ENCODE measurements at regions not wholly inside any gene's neighbourhood (a gene's known extent, or its start where the extent isn't known, plus 50 kb on each side); places are given as distances from the start of the nearest gene placed in this dataset.

DNA sequence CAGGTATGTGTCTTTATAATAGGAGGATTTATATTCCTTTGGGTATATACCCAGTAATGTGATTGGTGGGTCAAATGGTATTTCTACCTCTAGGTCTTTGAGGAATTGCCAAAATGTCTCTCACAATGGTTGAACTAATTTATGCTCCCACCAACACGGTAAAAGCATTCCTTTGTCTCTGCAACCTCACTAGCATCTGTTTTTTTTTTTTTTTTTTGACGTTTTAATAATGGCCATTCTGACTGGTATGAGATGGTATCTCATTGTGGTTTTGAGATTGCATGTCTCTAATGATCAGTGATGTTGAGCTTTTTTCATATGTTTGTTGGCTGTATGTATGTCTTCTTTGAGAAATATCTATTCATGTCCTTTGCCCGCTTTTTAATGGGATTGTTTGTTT lies 144.9 kb upstream of the RGS17 start:
- no peak for DNase-seq (ENCODE audit: low read depth in 2 of 2, low spot score in 1 of 2)

DNA sequence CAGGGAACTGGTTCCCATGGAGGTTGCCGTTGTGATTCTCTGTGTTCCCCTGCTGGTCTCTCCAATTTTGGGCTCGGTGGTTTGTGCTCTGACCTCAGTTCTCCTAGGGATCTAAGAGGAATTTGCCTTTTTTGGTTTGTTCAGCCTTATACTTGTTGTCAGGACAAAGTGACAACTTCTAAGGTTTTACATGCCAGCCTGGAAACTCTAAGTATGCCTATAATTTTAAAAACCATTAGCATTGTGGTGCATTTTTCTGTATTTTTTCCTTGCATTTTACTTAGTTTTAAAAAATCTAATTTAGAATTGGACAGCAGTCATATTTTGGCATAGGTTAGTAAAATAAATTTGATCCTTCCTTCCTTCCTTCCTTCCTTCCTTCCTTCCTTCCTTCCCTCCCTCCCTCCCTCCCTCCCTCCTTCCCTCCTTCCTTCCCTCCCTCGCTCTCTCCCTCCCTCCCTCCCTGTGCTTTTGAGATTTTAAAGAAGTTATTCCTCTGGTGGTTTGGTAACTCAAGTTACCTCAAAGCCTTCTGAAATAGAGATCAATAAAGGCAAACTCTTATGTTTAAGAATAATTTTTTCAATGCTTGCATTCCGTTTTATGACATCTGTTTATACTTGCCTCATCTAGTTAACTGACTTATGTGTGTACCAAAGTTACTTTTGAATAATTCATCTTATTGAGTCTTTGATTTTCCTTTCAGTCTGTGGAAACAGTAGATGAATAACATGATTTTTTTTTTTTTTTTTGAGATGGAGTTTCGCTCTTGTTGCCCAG lies 141.3 kb upstream of the RGS17 start:
- DNase-seq (ENCODE audit: low read depth in 2 of 2, low spot score in 1 of 2): no peak

DNA sequence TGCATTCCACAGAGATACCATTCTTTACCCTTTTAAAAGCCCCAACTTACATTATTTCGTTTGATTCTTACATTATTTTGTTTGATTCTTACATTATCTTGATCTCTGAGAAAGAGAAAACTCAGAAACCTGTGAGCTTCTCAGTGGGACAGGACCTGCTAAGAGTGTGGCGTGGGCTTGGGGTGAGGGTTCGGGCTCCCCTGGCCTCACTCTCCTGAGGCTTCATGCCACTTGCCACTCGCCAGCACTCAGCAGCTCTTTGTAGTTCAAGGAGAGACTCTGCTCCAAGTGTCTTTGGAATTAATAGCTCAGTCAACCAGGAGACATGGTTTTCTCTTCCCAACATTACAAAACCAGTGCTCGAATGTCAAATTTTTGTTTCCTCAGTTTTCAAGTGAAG lies 132.4 kb upstream of the RGS17 start:
- DNase-seq (ENCODE audit: low read depth in 2 of 2, low spot score in 1 of 2): no peak

DNA sequence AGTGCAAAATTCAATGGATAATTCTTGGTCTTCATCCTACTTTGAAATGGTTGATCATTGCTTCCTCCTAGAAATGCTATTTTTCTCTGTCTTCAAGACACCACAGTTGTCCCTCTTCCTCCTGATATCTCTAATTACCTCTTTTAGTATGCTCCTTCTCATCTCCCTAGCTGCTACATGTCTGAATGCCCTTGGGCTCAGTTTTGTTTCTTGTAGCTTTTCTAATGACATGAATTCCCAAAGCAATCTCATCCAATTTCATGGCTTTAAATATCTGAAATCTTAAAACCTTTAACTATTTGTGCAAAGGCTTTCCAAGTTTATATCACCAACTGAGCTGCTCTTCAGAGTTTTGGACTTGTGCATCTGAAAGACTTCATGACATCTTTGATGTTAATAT lies 120.2 kb upstream of the RGS17 start:
- no peak for DNase-seq (ENCODE audit: low read depth in 2 of 2, low spot score in 1 of 2)

DNA sequence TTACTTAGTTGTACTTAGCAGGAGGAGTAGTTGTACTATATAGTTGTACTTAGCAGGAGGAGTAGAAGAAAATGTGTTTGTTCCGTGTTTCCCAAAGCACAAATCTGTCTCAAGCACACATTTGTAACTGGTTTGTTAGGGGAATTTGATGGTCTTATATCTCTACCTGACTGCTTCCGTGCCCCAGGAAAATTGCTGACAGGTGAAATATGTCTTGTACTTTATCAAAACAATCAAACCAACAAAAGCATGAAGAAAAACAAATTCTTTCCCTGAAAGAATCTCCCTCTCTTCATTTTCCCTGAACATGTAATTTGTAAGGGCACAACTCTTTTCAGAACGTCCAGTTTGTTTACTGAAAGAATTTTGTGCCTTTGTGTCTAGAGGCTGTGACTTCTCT lies 106.6 kb upstream of the RGS17 start:
- no peak for DNase-seq (ENCODE audit: low read depth in 2 of 2, low spot score in 1 of 2)

DNA sequence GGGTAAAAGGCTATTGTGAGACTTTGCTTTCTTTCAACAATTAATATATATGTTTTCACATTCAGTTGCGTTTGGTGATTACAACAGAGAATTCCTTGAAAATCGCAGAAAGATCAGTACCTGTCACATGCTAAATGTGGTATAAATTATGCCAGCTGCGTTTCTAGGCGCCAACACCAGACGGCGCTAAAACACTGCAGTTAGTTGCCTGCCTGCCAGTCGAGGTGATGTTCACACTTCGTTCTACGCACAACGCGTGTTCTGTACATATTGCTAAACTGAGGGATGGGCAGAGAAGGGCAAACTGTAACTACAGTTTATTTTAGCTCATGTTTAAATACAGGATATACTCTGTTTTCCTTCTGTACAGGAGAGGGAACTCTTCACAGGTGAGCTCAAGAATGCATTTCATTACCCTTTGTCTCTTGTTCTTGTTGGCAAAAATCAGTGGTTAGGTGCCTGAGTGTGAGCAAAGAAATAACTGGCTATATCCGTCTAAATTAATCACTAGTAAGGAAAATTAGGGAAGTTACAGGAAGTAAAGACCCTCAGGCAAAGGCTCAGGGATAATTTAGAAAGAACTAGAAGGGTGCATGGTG lies 100.1 kb upstream of the RGS17 start:
- DNase-seq (ENCODE audit: low read depth in 2 of 2, low spot score in 1 of 2): no peak

DNA sequence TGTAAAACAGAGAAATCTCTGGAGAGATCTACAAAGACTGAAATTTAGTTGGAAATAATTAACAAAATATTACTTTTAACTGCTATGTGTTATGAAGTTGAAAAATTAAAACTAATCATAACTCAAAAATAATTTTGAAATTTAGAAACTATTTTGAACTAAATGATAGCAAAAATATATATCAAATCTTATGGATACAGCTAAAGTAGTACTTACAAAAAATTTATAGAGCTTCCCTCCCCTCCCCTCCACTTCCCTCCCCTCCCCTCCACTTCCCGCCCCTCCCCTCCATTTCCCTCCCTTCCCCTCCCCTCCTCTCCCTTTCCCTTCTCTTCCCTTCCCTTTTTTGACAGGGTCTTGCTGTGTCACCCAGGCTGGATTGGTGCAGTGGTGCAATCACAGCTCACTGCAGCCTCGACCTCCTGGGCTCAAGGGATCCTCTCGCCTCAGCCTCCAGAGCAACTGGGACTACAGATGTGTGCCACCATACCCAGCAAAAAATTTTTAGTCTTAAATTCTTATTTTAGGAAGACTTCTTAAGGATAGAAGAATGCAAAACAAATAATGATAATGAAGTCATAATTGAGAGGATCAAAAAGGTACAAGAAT lies 87.2 kb upstream of the RGS17 start:
- DNase-seq (ENCODE audit: low read depth in 2 of 2, low spot score in 1 of 2): no peak

DNA sequence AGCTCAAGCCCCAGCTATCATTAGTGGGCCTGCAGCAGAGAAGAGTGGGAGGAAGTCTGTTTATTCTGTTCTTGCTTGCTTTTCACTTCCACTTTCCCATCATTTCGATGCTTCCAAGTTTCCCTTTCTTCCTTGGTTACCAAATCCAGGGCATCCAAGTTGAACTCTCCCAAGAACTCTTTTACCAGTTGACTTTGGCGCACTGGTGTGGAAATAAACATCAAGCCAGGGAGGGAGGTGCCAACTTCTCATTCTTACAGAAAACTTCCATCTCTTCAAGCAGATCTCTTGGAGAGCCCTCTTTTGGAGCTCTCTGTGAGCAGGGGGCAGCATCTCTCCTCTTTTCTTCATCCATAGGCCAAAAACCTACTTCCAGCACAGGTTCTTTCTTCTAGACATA lies 85.7 kb upstream of the RGS17 start:
- no peak for DNase-seq (ENCODE audit: low read depth in 2 of 2, low spot score in 1 of 2)

DNA sequence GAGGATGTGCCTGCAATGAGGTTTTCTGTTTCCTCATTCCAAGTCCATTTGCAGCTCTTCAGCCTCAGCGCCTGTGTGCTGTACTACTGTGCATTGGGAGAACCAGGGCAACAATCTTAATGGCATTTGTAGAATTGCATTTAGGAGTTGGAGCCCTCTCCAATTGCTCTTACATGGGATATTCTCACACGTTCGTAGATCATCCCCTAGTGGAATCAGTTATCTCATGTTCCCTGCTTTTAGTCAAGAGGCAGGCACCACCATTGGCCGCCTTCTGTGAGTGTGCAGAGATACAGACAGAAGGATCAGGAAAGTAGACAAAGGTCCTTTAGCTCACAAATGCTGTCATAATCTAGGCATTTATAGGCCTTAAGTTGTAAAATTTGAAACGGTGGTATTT lies 84.2 kb upstream of the RGS17 start:
- no peak for DNase-seq (ENCODE audit: low read depth in 2 of 2, low spot score in 1 of 2)

DNA sequence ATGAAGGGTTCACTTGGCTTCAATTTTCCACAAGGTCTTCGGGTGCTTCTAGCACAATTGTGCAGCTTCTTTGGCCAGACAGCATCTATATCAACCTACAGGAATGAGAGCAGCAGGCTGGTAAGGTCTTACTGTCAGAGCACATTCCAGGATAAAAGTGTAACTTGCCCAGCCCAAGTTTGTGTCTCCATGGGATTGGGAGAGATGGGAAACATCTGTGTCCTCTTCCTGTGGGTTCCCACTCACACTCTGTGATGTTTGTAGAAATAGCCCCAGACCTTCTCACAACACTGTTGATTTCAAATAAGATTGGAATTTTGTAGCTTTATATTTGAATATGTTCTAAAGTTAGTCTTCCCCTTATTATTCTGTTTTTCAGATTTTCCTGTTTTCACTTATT lies 83.4 kb upstream of the RGS17 start:
- DNase-seq (ENCODE audit: low read depth in 2 of 2, low spot score in 1 of 2): no peak

DNA sequence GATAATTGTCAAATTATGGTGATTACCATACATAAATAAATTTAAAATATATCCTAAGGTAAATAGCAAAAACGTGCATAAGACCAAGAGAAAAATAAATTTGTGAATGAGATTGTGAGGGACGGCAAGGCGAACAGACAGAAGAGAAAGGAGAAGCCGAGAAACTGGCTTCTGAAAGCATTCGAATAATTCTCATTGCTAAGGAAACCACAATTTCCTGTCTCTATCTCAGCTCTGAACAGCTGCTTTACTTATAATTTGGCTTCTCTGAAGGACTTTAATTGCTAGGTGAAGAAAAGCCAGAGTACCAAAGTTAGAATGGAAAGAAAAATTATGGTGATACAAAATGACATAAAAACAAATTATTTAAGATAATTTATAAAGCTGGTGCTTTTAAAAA lies 79.0 kb upstream of the RGS17 start:
- DNase-seq (ENCODE audit: low read depth in 2 of 2, low spot score in 1 of 2): no peak

DNA sequence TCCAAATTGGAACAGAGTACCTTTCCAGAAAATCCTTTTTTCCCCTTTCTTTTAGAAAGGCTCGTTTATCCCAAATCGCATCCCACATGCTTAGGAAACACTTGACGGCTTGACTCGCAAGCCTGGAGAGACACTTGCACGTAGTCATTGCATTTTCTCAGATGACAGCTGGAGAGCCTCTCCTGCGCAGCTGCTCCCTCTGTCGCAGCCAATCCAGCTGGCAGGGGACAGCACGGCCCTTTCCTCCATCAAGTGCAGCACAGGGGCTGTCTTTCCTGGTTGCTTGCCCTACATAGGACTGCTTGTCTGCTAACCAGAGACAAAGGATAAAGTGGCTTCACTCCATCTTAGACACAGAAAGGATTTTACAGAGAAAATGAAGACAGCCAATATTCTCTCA lies 77.6 kb upstream of the RGS17 start:
- no peak for DNase-seq (ENCODE audit: low read depth in 2 of 2, low spot score in 1 of 2)

DNA sequence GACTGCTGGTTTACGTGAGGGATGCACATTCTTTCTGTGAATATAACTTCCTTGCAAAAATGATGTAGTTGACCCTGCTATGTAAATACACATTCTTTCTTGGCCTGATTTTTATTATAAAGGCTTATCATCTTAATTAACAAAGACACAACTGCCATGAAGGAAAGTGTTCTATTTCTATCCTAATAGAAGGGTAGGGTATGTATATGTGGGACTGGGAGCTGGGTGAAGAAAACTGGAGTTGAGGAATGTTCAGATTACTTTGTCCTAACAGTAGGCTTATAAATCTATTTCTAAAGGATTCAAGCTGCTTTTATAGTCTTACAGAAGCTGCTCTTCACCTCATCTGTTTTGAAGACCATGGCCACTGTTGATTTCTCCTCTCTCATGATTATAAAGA lies 76.5 kb upstream of the RGS17 start:
- no peak for DNase-seq (ENCODE audit: low read depth in 2 of 2, low spot score in 1 of 2)

DNA sequence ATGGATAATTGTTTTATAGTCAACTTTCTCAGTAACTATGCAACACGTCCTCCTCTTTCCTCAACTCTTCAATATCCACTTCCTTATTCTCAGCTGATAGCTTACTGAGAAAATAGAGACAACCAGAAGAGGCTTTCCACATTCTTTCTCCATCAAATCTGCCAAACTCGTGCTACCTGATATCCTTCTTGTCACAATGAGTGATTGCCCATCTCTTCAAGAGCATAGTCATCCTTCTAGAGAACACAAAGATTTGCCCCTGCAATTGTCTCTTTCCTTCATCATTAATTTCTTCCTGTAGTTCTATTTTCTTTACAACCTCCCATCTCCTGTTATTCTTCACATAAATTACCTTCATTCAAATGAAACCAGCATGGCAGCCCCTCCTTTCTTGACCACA lies 75.9 kb upstream of the RGS17 start:
- DNase-seq (ENCODE audit: low read depth in 2 of 2, low spot score in 1 of 2): no peak

DNA sequence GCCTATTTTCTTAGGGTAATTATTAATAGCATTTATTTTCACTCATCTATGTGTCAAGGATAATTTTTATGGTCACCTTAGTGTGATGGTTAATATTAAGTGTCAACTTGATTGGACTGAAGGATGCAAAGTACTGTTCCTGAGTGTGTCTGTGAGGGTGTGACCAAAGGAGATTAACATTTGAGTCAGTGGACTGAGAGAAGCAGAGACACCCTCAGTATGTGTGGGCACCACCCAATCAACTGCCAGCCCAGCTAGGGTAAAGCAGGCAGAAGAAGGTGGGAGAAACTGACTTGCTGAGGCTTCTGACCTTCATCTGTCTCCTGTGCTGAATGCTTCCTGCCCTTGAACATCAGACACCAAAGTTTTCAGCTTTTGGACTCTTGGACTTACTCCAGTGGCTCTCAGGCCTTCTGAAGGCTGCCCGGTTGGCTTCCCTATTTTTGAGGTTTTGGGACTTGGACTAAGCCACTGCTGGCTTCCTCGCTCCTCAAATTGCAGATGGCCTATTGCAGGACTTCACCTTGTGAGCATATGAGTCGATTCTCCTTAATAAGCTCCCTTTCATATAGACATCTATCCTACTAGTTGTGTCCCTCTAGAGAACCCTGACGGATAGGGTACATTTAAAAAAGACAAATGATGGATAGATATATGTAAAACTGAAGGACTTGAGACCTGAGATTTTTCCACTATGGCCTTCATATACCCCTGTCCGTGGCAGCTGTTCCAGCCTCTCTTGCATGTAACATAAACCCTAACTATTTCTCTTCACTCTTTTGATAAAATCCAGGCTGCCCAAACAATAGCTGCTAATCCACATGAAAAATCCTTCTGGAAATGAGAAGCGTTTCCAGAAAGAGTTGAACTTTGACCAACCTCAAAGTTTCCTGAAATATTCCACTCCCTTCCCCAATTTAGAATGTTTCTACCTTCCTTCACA lies 62.1 kb upstream of the RGS17 start:
- DNase-seq (ENCODE audit: low read depth in 2 of 2, low spot score in 1 of 2): no peak

DNA sequence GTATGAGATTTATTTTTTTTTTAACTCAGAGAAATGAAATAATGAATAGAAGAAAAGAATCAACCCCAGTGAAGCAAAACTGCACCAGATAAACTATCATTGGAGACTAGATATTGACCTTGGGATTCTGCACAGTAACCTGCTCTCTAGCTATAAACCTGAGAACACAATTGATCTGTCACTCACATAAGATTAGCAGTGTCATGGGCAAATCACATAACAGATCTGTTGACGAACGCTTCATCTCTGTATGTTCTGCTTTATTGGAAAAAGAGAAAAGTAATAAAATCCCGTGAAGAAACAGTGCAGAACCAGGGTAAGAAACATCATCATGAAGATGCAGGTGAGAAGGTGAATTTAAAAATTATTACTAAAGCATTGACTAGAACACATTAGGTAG lies 52.8 kb upstream of the RGS17 start:
- DNase-seq (ENCODE audit: low read depth in 2 of 2, low spot score in 1 of 2): no peak

Measured in stimulated activated CD8-positive, alpha-beta memory T cell treated with anti-CD3 and anti-CD28 coated beads, Interleukin-4, amount 100 ng/mL, for 1 hour (primary cell).